GM12878 (cell line): ENCODE measurements at regions not wholly inside any gene's neighbourhood (a gene's known extent, or its start where the extent isn't known, plus 50 kb on each side); places are given as distances from the start of the nearest gene placed in this dataset.

Experiments
- ATAC-seq: fragments of 200-7000 bp; cut with Tn5 transposase; 3 replicates; pipeline ENCODE4 v1.9.1; 2020; ENCODE audit warnings: mild to moderate bottlenecking, moderate library complexity
- BruUV-seq: library from RNA; stranded (reverse); fragments of 400-500 nt; replicated peaks from 2 replicates; lab custom pipeline; 2021; lab: Mats Ljungman, UMichigan
- CTCF ChIA-PET: fragments of 300-600 bp; sonication (Branson Sonifier 250); formaldehyde crosslinking; extraction: SDS; loops from one replicate; lab custom pipeline; 2021; ENCODE audit warnings: inconsistent platforms; lab: Yijun Ruan, JAX
- POLR2A ChIA-PET: fragments of 350-600 bp; formaldehyde crosslinking; extraction: SDS; loops from one replicate; lab custom pipeline; 2021; ENCODE audit warnings: inconsistent platforms; lab: Charles Lee
- RAD21 ChIA-PET: fragments of 300-600 bp; sonication (Branson Sonifier 250); formaldehyde crosslinking; loops from one replicate; lab custom pipeline; 2023; ENCODE audit warnings: antibody characterized with exemption; ENCODE audit not compliant: unreplicated experiment; lab: Charles Lee
- SMC1A ChIA-PET: fragments of 300-600 bp; sonication (Branson Sonifier 250); formaldehyde crosslinking; loops from one replicate; lab custom pipeline; 2023; ENCODE audit not compliant: unreplicated experiment, uncharacterized antibody; lab: Charles Lee
- DNase-seq: peaks from one replicate; pipeline ENCODE4 v3.0.0-alpha.2; 2011; ENCODE audit warnings: low read depth, low spot score
- FAIRE-seq: peaks from 3 replicates; lab custom pipeline; 2011; peaks lifted over from hg19 to GRCh38; lab: Jason Lieb, UNC
- H2AFZ ChIP-seq: 2 replicates; pipeline ENCODE4 v1.6.0; 2011; ENCODE audit warnings: low read depth, low read length, control low read depth; ENCODE audit not compliant: control insufficient read depth
- H3K27ac ChIP-seq: 2 replicates; pipeline ENCODE4 v1.5.1; 2011; ENCODE audit warnings: control low read depth; ENCODE audit not compliant: control insufficient read depth, insufficient read depth
- H3K27me3 ChIP-seq, 2 experiments: replicated peaks in 1 of 2; 2 replicates each; pipeline versions ENCODE4 v1.6.0 to v1.6.1; 2011; ENCODE audit warnings: low read length in 1 of 2; ENCODE audit not compliant: control insufficient read depth in 2 of 2, insufficient read depth in 2 of 2
- H3K36me3 ChIP-seq, 2 experiments: 2 replicates each; pipeline ENCODE4 v1.5.1; 2011; ENCODE audit warnings: low read length in 1 of 2; ENCODE audit not compliant: control insufficient read depth in 2 of 2, insufficient read depth in 2 of 2
- H3K4me1 ChIP-seq: 2 replicates; pipeline ENCODE4 v1.6.1; 2011; ENCODE audit warnings: mild to moderate bottlenecking, low read length, moderate library complexity, mixed read lengths; ENCODE audit not compliant: control insufficient read depth, insufficient read depth
- H3K4me2 ChIP-seq: 2 replicates; pipeline ENCODE4 v1.6.0; 2011; ENCODE audit warnings: control low read depth; ENCODE audit not compliant: control insufficient read depth, insufficient read depth
- H3K4me3 ChIP-seq: fragments of 200-600 bp; sonication (generic); 2 replicates; pipeline ENCODE4 v1.5.1; 2016
- H3K79me2 ChIP-seq: 2 replicates; pipeline ENCODE4 v1.6.0; 2011; ENCODE audit warnings: low read length; ENCODE audit not compliant: control insufficient read depth, insufficient read depth
- H3K9ac ChIP-seq: 2 replicates; pipeline ENCODE4 v1.8.0; 2011; ENCODE audit warnings: low read length, control low read depth, mixed read lengths; ENCODE audit not compliant: control insufficient read depth, insufficient read depth
- H3K9me3 ChIP-seq: replicated peaks from 3 replicates; pipeline ENCODE4 v1.5.1; 2011; ENCODE audit warnings: mild to moderate bottlenecking, low read length; ENCODE audit not compliant: control insufficient read depth, insufficient read depth
- H4K20me1 ChIP-seq: 2 replicates; pipeline ENCODE4 v1.6.0; 2011; ENCODE audit not compliant: control insufficient read depth, insufficient read depth
- CBX3 ChIP-seq: fragments of 200-600 bp; sonication (generic); IDR thresholded peaks from 2 replicates; pipeline ENCODE4 v1.6.1; 2016; ENCODE audit warnings: low read depth, borderline replicate concordance
- ELK1 ChIP-seq: IDR thresholded peaks from 2 replicates; pipeline ENCODE4 v1.6.1; 2012; ENCODE audit warnings: low read depth, low read length, improper control_type of control experiment
- IKZF2 ChIP-seq, 2 experiments: fragments of 450-650 bp; IDR thresholded peaks; 2 replicates each; pipeline ENCODE4 v1.6.1; 2017; ENCODE audit warnings: mild to moderate bottlenecking in 2 of 2, moderate library complexity in 2 of 2
- MAX ChIP-seq: IDR thresholded peaks from 2 replicates; pipeline ENCODE4 v1.6.1; 2012; ENCODE audit warnings: low read depth, low read length, improper control_type of control experiment
- NR2C1 ChIP-seq: fragments of 450-650 bp; IDR thresholded peaks from 2 replicates; pipeline ENCODE4 v1.6.1; 2017; ENCODE audit warnings: antibody characterized with exemption, mild to moderate bottlenecking, moderate library complexity
- SP1 ChIP-seq: IDR thresholded peaks from one replicate; pipeline ENCODE4 v1.6.1; 2011; ENCODE audit warnings: low read depth, low read length
- TARDBP ChIP-seq: IDR thresholded peaks from 2 replicates; pipeline ENCODE4 v1.6.1; 2016; ENCODE audit warnings: borderline replicate concordance
- TBL1XR1 ChIP-seq: IDR thresholded peaks from 2 replicates; pipeline ENCODE4 v1.6.1; 2012; ENCODE audit warnings: low read depth, low read length, improper control_type of control experiment
- USF2 ChIP-seq: IDR thresholded peaks from 2 replicates; pipeline ENCODE4 v1.6.1; 2011; ENCODE audit warnings: low read depth, low read length, improper control_type of control experiment, borderline replicate concordance
- ZBED1 ChIP-seq: IDR thresholded peaks from 2 replicates; pipeline ENCODE4 v1.6.1; 2016; ENCODE audit warnings: borderline replicate concordance
- ZNF217 ChIP-seq: fragments of 450-650 bp; IDR thresholded peaks from 2 replicates; pipeline ENCODE4 v1.6.1; 2017; ENCODE audit warnings: antibody characterized with exemption, mild to moderate bottlenecking
- ZNF274 ChIP-seq: IDR thresholded peaks from one replicate; pipeline ENCODE4 v1.8.0; 2011; ENCODE audit not compliant: insufficient read length, insufficient read depth
- ZNF622 ChIP-seq: fragments of 450-650 bp; IDR thresholded peaks from 2 replicates; pipeline ENCODE4 v1.6.1; 2017; ENCODE audit warnings: mild to moderate bottlenecking, inconsistent platforms
- WGBS: methylation state at CpG from one replicate; pipeline ENCODE4 v1.1.6; 2016; ENCODE audit warnings: low lambda C conversion rate; ENCODE audit not compliant: insufficient replicate concordance, insufficient coverage; ENCODE audit errors: missing lambda C conversion rate; 5-methylcytosine and 5-hydroxymethylcytosine counted together
- in situ Hi-C: fragments of 300-500 bp; cut with MboI; formaldehyde crosslinking; loops from 9 replicates; pipeline ENCODE4 v1.14.3; 2018; ENCODE audit warnings: mixed read lengths
- intact Hi-C: fragments of 100-400 bp; cut with micrococcal nuclease; formaldehyde crosslinking; loops from one replicate; pipeline ENCODE4 v1.14.2; 2022; ENCODE audit not compliant: unreplicated experiment

GRCh38 chr4:11511321-11511720, 82.6 kb upstream of the HS3ST1 start:
- ChIA-PET SMC1A (no interaction called here), POLR2A (no interaction called here), CTCF (interaction anchor here (1.5 kb wide), 1 partner anchor 12 kb away, joined by 4 read pairs; no protein-coding TSS in a partner anchor), RAD21 (no interaction called here)
- Histone ChIP-seq H3K79me2 (no peaks in the 10 kb centered on the region), H3K4me3 (no peak overlapping the region), H3K9ac (no peak overlapping the region), H2AFZ (no peak overlapping the region), H3K36me3 (no peaks in the 10 kb centered on the region), H3K4me1 (no peaks in the 10 kb centered on the region), H3K27ac (no peak overlapping the region), H4K20me1 (no peaks in the 10 kb centered on the region), H3K4me2 (no peak overlapping the region), H3K9me3 (no peaks in the 10 kb centered on the region), H3K27me3 (no peaks in the 10 kb centered on the region)
- BruUV-seq, result no TSS peak
- intact Hi-C loops (no loop called here), in situ Hi-C loops (no loop called here)
- TF ChIP-seq IKZF2 (IDR thresholded peaks at IDR 0.05), result no peak
- TF ChIP-seq ZNF622, result no peak
- TF ChIP-seq ZBED1, result no peak
- no peak for TF ChIP-seq ZNF274
- no peak for TF ChIP-seq TBL1XR1
- ATAC-seq, result no peak
- no peak for FAIRE-seq
- WGBS, result 0% methylated on average over 3 of the region's 3 CpGs
- DNase-seq, result no peak

GRCh38 chr4:11507920-11508319, 79.2 kb upstream of the HS3ST1 start:
- Histone ChIP-seq H3K4me2 (no peak overlapping the region), H4K20me1 (no peaks in the 10 kb centered on the region), H3K36me3 (no peaks in the 10 kb centered on the region), H3K9ac (no peak overlapping the region), H3K27me3 (no peaks in the 10 kb centered on the region), H3K4me3 (no peak overlapping the region), H3K79me2 (no peaks in the 10 kb centered on the region), H3K9me3 (no peaks in the 10 kb centered on the region; the same call in 2 of the 3 replicates), H3K27ac (no peak overlapping the region), H2AFZ (no peak overlapping the region), H3K4me1 (no peaks in the 10 kb centered on the region)
- TF ChIP-seq TARDBP (no peak), SP1 (no peak), CBX3 (no peak), USF2 (no peak), MAX (no peak), ELK1 (no peak), ZNF217 (no peak), NR2C1 (no peak)
- BruUV-seq, result no TSS peak
- intact Hi-C loops, result no loop called here
- CTCF ChIA-PET, result interaction anchor here (0.6 kb wide), 1 partner anchor 73 kb away, joined by 3 read pairs; no protein-coding TSS in a partner anchor
- in situ Hi-C loops, result no loop called here
- 45% methylated on average over 3 of the region's 3 CpGs for WGBS
- POLR2A ChIA-PET, result no interaction called here
- SMC1A ChIA-PET, result no interaction called here
- ATAC-seq (no peak), FAIRE-seq (no peak), DNase-seq (no peak)
- RAD21 ChIA-PET, result no interaction called here
